ENCODE measurements at regions not wholly inside any gene's neighbourhood (a gene's known extent, or its start where the extent isn't known, plus 50 kb on each side); places are given as distances from the start of the nearest gene placed in this dataset.

GRCh38 chr9:90552317-90552716, 90.3 kb downstream of the DIRAS2 start:
- H3K9me2 ChIP-seq (replicated peaks; ENCODE audit: insufficient read depth, low read length): no peaks in the 10 kb centered on the region
- TF ChIP-seq EZH2phosphoT487 (IDR thresholded peaks at IDR 0.05; ENCODE audit: low read length) (no peak), EZH2 (optimal IDR thresholded peaks at IDR 0.05; ENCODE audit: low read depth, low read length) (no peak), CTCF (IDR thresholded peaks at IDR 0.05; ENCODE audit: low read length) (no peak)
- H4K20me1 ChIP-seq (ENCODE audit: insufficient read depth, low read length): no peaks in the 10 kb centered on the region
- H3K4me3 ChIP-seq (ENCODE audit: low read length): peak overlapping the region; percentile 52
- H3K27ac ChIP-seq (ENCODE audit: low read length): peak overlapping the region; percentile 90
- peaks cover 17% of the 10 kb centered on the region for H3F3A ChIP-seq (ENCODE audit: insufficient read depth, low read length)
- peaks cover 65% of the 10 kb centered on the region for H3K4me1 ChIP-seq (ENCODE audit: low read length)
- peak; percentile 86 for DNase-seq
- H3K4me2 ChIP-seq (ENCODE audit: low read depth, low read length): peak overlapping the region; percentile 87
- H3K27me3 ChIP-seq (replicated peaks; ENCODE audit: insufficient read depth, low read length): no peaks in the 10 kb centered on the region
- no peaks in the 10 kb centered on the region for H3K9me3 ChIP-seq (replicated peaks; ENCODE audit: insufficient read depth, low read length)
- H3K79me2 ChIP-seq (ENCODE audit: low read length): peaks cover 9% of the 10 kb centered on the region
- peak overlapping the region; percentile 63 for H3K9ac ChIP-seq (ENCODE audit: low read length)
- peak overlapping the region; percentile 48 for H2AFZ ChIP-seq (ENCODE audit: low read length)
- H3K36me3 ChIP-seq (replicated peaks; ENCODE audit: insufficient read depth, low read length): no peaks in the 10 kb centered on the region

GRCh38 chr9:90555351-90556057, 87.1 kb downstream of the DIRAS2 start:
- H3K9ac ChIP-seq (ENCODE audit: low read length): no peak overlapping the region
- H3K27ac ChIP-seq (ENCODE audit: low read length): no peak overlapping the region
- H2AFZ ChIP-seq (ENCODE audit: low read length): no peak overlapping the region
- peaks cover 9% of the 10 kb centered on the region for H3K79me2 ChIP-seq (ENCODE audit: low read length)
- H3K4me2 ChIP-seq (ENCODE audit: low read depth, low read length): no peak overlapping the region
- H3K36me3 ChIP-seq (replicated peaks; ENCODE audit: insufficient read depth, low read length): no peaks in the 10 kb centered on the region
- H4K20me1 ChIP-seq (ENCODE audit: insufficient read depth, low read length): no peaks in the 10 kb centered on the region
- no peak overlapping the region for H3K4me3 ChIP-seq (ENCODE audit: low read length)
- no peaks in the 10 kb centered on the region for H3K27me3 ChIP-seq (replicated peaks; ENCODE audit: insufficient read depth, low read length)
- no peaks in the 10 kb centered on the region for H3K9me3 ChIP-seq (replicated peaks; ENCODE audit: insufficient read depth, low read length)
- DNase-seq: no peak
- TF ChIP-seq EZH2phosphoT487 (IDR thresholded peaks at IDR 0.05; ENCODE audit: low read length) (no peak), CTCF (IDR thresholded peaks at IDR 0.05; ENCODE audit: low read length) (no peak), EZH2 (optimal IDR thresholded peaks at IDR 0.05; ENCODE audit: low read depth, low read length) (no peak)
- H3F3A ChIP-seq (ENCODE audit: insufficient read depth, low read length): peaks cover 40% of the 10 kb centered on the region
- no peaks in the 10 kb centered on the region for H3K9me2 ChIP-seq (replicated peaks; ENCODE audit: insufficient read depth, low read length)
- H3K4me1 ChIP-seq (ENCODE audit: low read length): peaks cover 71% of the 10 kb centered on the region

- no peaks in the 10 kb centered on the region for H4K20me1 ChIP-seq (ENCODE audit: insufficient read depth, low read length)
- H3K36me3 ChIP-seq (replicated peaks; ENCODE audit: insufficient read depth, low read length): no peaks in the 10 kb centered on the region
- TF ChIP-seq EZH2phosphoT487 (IDR thresholded peaks at IDR 0.05; ENCODE audit: low read length) (no peak), EZH2 (optimal IDR thresholded peaks at IDR 0.05; ENCODE audit: low read depth, low read length) (no peak), CTCF (IDR thresholded peaks at IDR 0.05; ENCODE audit: low read length) (no peak)
- peaks cover 9% of the 10 kb centered on the region for H3K79me2 ChIP-seq (ENCODE audit: low read length)
- H3F3A ChIP-seq (ENCODE audit: insufficient read depth, low read length): peaks cover 37% of the 10 kb centered on the region
- no peak overlapping the region for H3K9ac ChIP-seq (ENCODE audit: low read length)
- no peak for DNase-seq
- no peaks in the 10 kb centered on the region for H3K27me3 ChIP-seq (replicated peaks; ENCODE audit: insufficient read depth, low read length)
- 0 out of 2 replicates have a peak overlapping the region, but pooled peaks have one; percentile 5 for H2AFZ ChIP-seq (ENCODE audit: low read length)
- peaks cover 59% of the 10 kb centered on the region for H3K4me1 ChIP-seq (ENCODE audit: low read length)
- peak overlapping the region; percentile 89; the same call in 1 of the 2 replicates for H3K27ac ChIP-seq (ENCODE audit: low read length)
- H3K4me3 ChIP-seq (ENCODE audit: low read length): no peak overlapping the region
- H3K9me2 ChIP-seq (replicated peaks; ENCODE audit: insufficient read depth, low read length): no peaks in the 10 kb centered on the region
- H3K4me2 ChIP-seq (ENCODE audit: low read depth, low read length): peak overlapping the region; percentile 22; the same call in 1 of the 2 replicates
- no peaks in the 10 kb centered on the region for H3K9me3 ChIP-seq (replicated peaks; ENCODE audit: insufficient read depth, low read length)
These were observed 85.5 kb downstream of the DIRAS2 start for GRCh38 chr9:90556897-90557675.
